DND-41 (cell line): ENCODE measurements at regions not wholly inside any gene's neighbourhood (a gene's known extent, or its start where the extent isn't known, plus 50 kb on each side); places are given as distances from the start of the nearest gene placed in this dataset.

Experiments used
- ATAC-seq: fragments of 200-7000 bp; cut with Tn5 transposase; 3 replicates; pipeline ENCODE4 v1.9.1; 2021; ENCODE audit warnings: low read depth; ENCODE audit not compliant: insufficient read depth
- DNase-seq: peaks from one replicate; pipeline ENCODE4 v3.0.0-alpha.2; 2020
- H2AFZ ChIP-seq: 2 replicates; pipeline ENCODE4 v1.6.0; 2012; ENCODE audit warnings: low read depth, low read length
- H3K27ac ChIP-seq: 2 replicates; pipeline ENCODE4 v1.5.1; 2012; ENCODE audit warnings: low read length, inconsistent platforms
- H3K27me3 ChIP-seq: fragments of 200-600 bp; sonication (generic); 2 replicates; pipeline ENCODE4 v1.6.0; 2012; ENCODE audit warnings: low read length, mild to moderate bottlenecking, inconsistent platforms; ENCODE audit not compliant: insufficient read depth, poor library complexity
- H3K36me3 ChIP-seq: 2 replicates; pipeline ENCODE4 v1.5.1; 2012; ENCODE audit warnings: low read length, inconsistent platforms; ENCODE audit not compliant: insufficient read depth
- H3K4me1 ChIP-seq: 2 replicates; pipeline ENCODE4 v1.5.1; 2012; ENCODE audit warnings: mild to moderate bottlenecking, low read length; ENCODE audit not compliant: insufficient read depth
- H3K4me2 ChIP-seq: 2 replicates; pipeline ENCODE4 v1.6.0; 2012; ENCODE audit warnings: mild to moderate bottlenecking, moderate library complexity, low read length, inconsistent platforms; ENCODE audit not compliant: insufficient read depth
- H3K4me3 ChIP-seq, 2 experiments: fragments of 200-600 bp in 1 of 2; shearing (Covaris generic) in 1 of 2; 2 replicates each; pipeline ENCODE4 v1.5.1; 2012 to 2016; ENCODE audit warnings: inconsistent platforms in 2 of 2, low read length in 2 of 2, mild to moderate bottlenecking in 2 of 2, low read depth in 1 of 2, moderate library complexity in 1 of 2
- H3K79me2 ChIP-seq: 2 replicates; pipeline ENCODE4 v1.6.0; 2012; ENCODE audit warnings: low read length, inconsistent platforms; ENCODE audit not compliant: insufficient read depth
- H3K9ac ChIP-seq: 2 replicates; pipeline ENCODE4 v1.6.0; 2012; ENCODE audit warnings: low read depth, mild to moderate bottlenecking, inconsistent platforms, low read length, moderate library complexity
- H3K9me3 ChIP-seq: 2 replicates; pipeline ENCODE4 v1.5.1; 2012; ENCODE audit warnings: low read length, moderate library complexity, mild to moderate bottlenecking, inconsistent platforms; ENCODE audit not compliant: insufficient read depth, severe bottlenecking
- H4K20me1 ChIP-seq: 2 replicates; pipeline ENCODE4 v1.6.0; 2012; ENCODE audit warnings: low read length; ENCODE audit not compliant: insufficient read depth
- CTCF ChIP-seq: IDR thresholded peaks from 2 replicates; pipeline ENCODE4 v1.5.1; 2012; ENCODE audit warnings: borderline replicate concordance, low read length, moderate library complexity, mild to moderate bottlenecking; ENCODE audit not compliant: poor library complexity, severe bottlenecking; ENCODE audit errors: extremely low read depth
- EZH2 ChIP-seq: IDR thresholded peaks from 3 replicates; pipeline ENCODE4 v1.6.1; 2012; ENCODE audit warnings: borderline replicate concordance, low read depth, mild to moderate bottlenecking, moderate library complexity, low read length, inconsistent platforms; ENCODE audit not compliant: severe bottlenecking

GRCh38 chr3:124635169-124635539, 95.1 kb upstream of the UMPS start:
- H3K9me3 ChIP-seq = no peaks in the 10 kb centered on the region
- H3K27ac ChIP-seq = no peak overlapping the region
- no peak overlapping the region for H3K4me2 ChIP-seq
- no peak overlapping the region for H3K9ac ChIP-seq
- no peaks in the 10 kb centered on the region for H3K79me2 ChIP-seq
- peaks cover 16% of the 10 kb centered on the region for H3K27me3 ChIP-seq
- H4K20me1 ChIP-seq = no peaks in the 10 kb centered on the region
- DNase-seq (no peak), ATAC-seq (no peak)
- no peaks in the 10 kb centered on the region for H3K36me3 ChIP-seq
- peaks cover 7% of the 10 kb centered on the region; the same call in 1 of the 2 replicates for H3K4me1 ChIP-seq
- H2AFZ ChIP-seq = no peak overlapping the region
- no peak overlapping the region for H3K4me3 ChIP-seq
- no peak for TF ChIP-seq CTCF
- no peak for TF ChIP-seq EZH2

GRCh38 chr3:124636101-124636862, 94.0 kb upstream of the UMPS start:
- Histone ChIP-seq H3K4me3 (no peak overlapping the region), H3K9me3 (no peaks in the 10 kb centered on the region), H2AFZ (no peak overlapping the region), H4K20me1 (no peaks in the 10 kb centered on the region), H3K36me3 (no peaks in the 10 kb centered on the region), H3K27ac (no peak overlapping the region), H3K27me3 (peaks cover 16% of the 10 kb centered on the region), H3K4me1 (peaks cover 7% of the 10 kb centered on the region; the same call in 1 of the 2 replicates), H3K79me2 (no peaks in the 10 kb centered on the region), H3K9ac (no peak overlapping the region), H3K4me2 (no peak overlapping the region)
- ATAC-seq (no peak), DNase-seq (no peak)
- TF ChIP-seq EZH2 = no peak
- TF ChIP-seq CTCF = no peak

GRCh38 chr3:124636863-124637296, 93.4 kb upstream of the UMPS start:
- no peak overlapping the region for H3K4me2 ChIP-seq
- H3K36me3 ChIP-seq = no peaks in the 10 kb centered on the region
- no peaks in the 10 kb centered on the region for H3K9me3 ChIP-seq
- no peak overlapping the region for H3K9ac ChIP-seq
- DNase-seq = no peak
- H3K4me3 ChIP-seq = no peak overlapping the region
- ATAC-seq = no peak
- H2AFZ ChIP-seq = no peak overlapping the region
- peaks cover 16% of the 10 kb centered on the region for H3K27me3 ChIP-seq
- H4K20me1 ChIP-seq = no peaks in the 10 kb centered on the region
- TF ChIP-seq CTCF (no peak), EZH2 (no peak)
- H3K27ac ChIP-seq = no peak overlapping the region
- no peaks in the 10 kb centered on the region for H3K79me2 ChIP-seq
- H3K4me1 ChIP-seq = peaks cover 7% of the 10 kb centered on the region; the same call in 1 of the 2 replicates
